K562 (cell line): ENCODE measurements at regions not wholly inside any gene's neighbourhood (a gene's known extent, or its start where the extent isn't known, plus 50 kb on each side); places are given as distances from the start of the nearest gene placed in this dataset.

Experiments used
- ATAC-seq: fragments of 200-7000 bp; cut with Tn5 transposase; 3 replicates; pipeline ENCODE4 v1.9.1; 2020; ENCODE audit warnings: moderate library complexity
- BruUV-seq: library from RNA; stranded (reverse); fragments of 400-500 nt; replicated peaks from 2 replicates; lab custom pipeline; 2021; lab: Mats Ljungman, UMichigan
- CTCF ChIA-PET: fragments of 300-600 bp; formaldehyde crosslinking; extraction: SDS; loops from one replicate; lab custom pipeline; 2021; ENCODE audit warnings: low intra/inter-chr PET ratio; lab: Yijun Ruan, JAX
- POLR2A ChIA-PET: fragments of 300-600, 350-650 bp; sonication (Branson Sonifier 250); formaldehyde crosslinking; extraction: SDS; loops from one replicate; lab custom pipeline; 2021; ENCODE audit warnings: antibody characterized with exemption, inconsistent platforms; lab: Yijun Ruan, JAX
- DNase-seq, 4 experiments: peaks; one replicate each; pipeline versions ENCODE4 v3.0.0 to v3.0.0-alpha.2; 2011 to 2018; ENCODE audit warnings: low spot score in 3 of 4, mixed read lengths in 3 of 4; ENCODE audit errors: extremely low read depth in 1 of 4
- FAIRE-seq: peaks from 2 replicates; lab custom pipeline; 2011; peaks lifted over from hg19 to GRCh38; lab: Jason Lieb, UNC
- H2AFZ ChIP-seq: 2 replicates; pipeline ENCODE4 v1.6.0; 2011; ENCODE audit warnings: low read depth, low read length, control low read depth, inconsistent platforms
- H3K27ac ChIP-seq: fragments of 200-600 bp; 3 replicates; pipeline ENCODE4 v1.8.0; 2011; ENCODE audit warnings: low read depth, mild to moderate bottlenecking, control low read depth, inconsistent platforms, low read length, moderate library complexity, mixed read lengths; ENCODE audit errors: extremely low read depth
- H3K27me3 ChIP-seq, 2 experiments: fragments of 300-600 bp in 1 of 2; 2 replicates in 1 of 2; 3 replicates in 1 of 2; pipeline versions ENCODE4 v1.6.0 to v1.8.0; 2011; ENCODE audit warnings: inconsistent platforms in 2 of 2, low read length in 2 of 2, mild to moderate bottlenecking in 1 of 2, mixed read lengths in 1 of 2, moderate library complexity in 1 of 2; ENCODE audit not compliant: control insufficient read depth in 2 of 2, insufficient read depth in 2 of 2
- H3K36me3 ChIP-seq: fragments of 300-600 bp; 3 replicates; pipeline ENCODE4 v1.8.0; 2011; ENCODE audit warnings: mild to moderate bottlenecking, low read length, inconsistent platforms; ENCODE audit not compliant: control insufficient read depth, insufficient read depth
- H3K4me1 ChIP-seq, 2 experiments: fragments of 200-600 bp in 1 of 2; replicated peaks in 1 of 2; 2 replicates in 1 of 2; 3 replicates in 1 of 2; pipeline versions ENCODE4 v1.5.1 to v1.8.0; 2011; ENCODE audit warnings: inconsistent platforms in 2 of 2, low read length in 2 of 2, mild to moderate bottlenecking in 1 of 2, mixed read lengths in 1 of 2, moderate library complexity in 1 of 2; ENCODE audit not compliant: control insufficient read depth in 2 of 2, insufficient read depth in 2 of 2
- H3K4me2 ChIP-seq: 2 replicates; pipeline ENCODE4 v1.6.1; 2011; ENCODE audit warnings: low read length, control low read depth, inconsistent platforms, mixed read lengths; ENCODE audit not compliant: insufficient read depth
- H3K4me3 ChIP-seq: fragments of 200-600 bp; sonication (generic), shearing (Covaris generic); 2 replicates; pipeline ENCODE4 v1.5.1; 2016; ENCODE audit warnings: control low read depth, inconsistent platforms
- H3K79me2 ChIP-seq: fragments of 200-600 bp; 3 replicates; pipeline ENCODE4 v1.8.0; 2011; ENCODE audit warnings: low read length, inconsistent platforms; ENCODE audit not compliant: control insufficient read depth, insufficient read depth
- H3K9ac ChIP-seq, 2 experiments: 2 replicates each; pipeline versions ENCODE4 v1.6.0 to v1.6.1; 2011; ENCODE audit warnings: low read depth in 2 of 2, low read length in 2 of 2, control low read depth in 1 of 2, inconsistent platforms in 1 of 2, mild to moderate bottlenecking in 1 of 2, mixed read lengths in 1 of 2; ENCODE audit not compliant: insufficient read depth in 1 of 2
- H3K9me1 ChIP-seq: one replicate; pipeline ENCODE4 v1.6.0; 2011; ENCODE audit warnings: inconsistent platforms, mild to moderate bottlenecking, low read length, moderate library complexity; ENCODE audit not compliant: control insufficient read depth, insufficient read depth
- H3K9me3 ChIP-seq: replicated peaks from 2 replicates; pipeline ENCODE4 v1.5.1; 2011; ENCODE audit warnings: low read depth, low read length, inconsistent platforms; ENCODE audit not compliant: control insufficient read depth, insufficient read depth
- H4K20me1 ChIP-seq: replicated peaks from 2 replicates; pipeline ENCODE4 v1.6.1; 2011; ENCODE audit warnings: low read length, inconsistent platforms, mixed read lengths; ENCODE audit not compliant: control insufficient read depth, insufficient read depth
- BDP1 ChIP-seq: IDR thresholded peaks from 3 replicates; pipeline ENCODE4 v1.6.1; 2011; ENCODE audit not compliant: insufficient read length, insufficient read depth
- BRD4 ChIP-seq: fragments of 200-600 bp; sonication (generic); IDR thresholded peaks from 2 replicates; pipeline ENCODE4 v1.6.1; 2017; ENCODE audit warnings: inconsistent platforms
- SPI1 ChIP-seq: IDR thresholded peaks from 2 replicates; pipeline ENCODE4 v1.6.1; 2011; ENCODE audit warnings: low read depth, low read length, control low read depth, borderline replicate concordance
- ZFX ChIP-seq: sonication (generic); formaldehyde crosslinking; IDR thresholded peaks from 2 replicates; pipeline ENCODE4 v1.8.0; 2022; ENCODE audit warnings: mild to moderate bottlenecking, missing genetic modification reagents, moderate library complexity
- ZNF316 ChIP-seq: fragments of 450-650 bp; IDR thresholded peaks from 2 replicates; pipeline ENCODE4 v1.6.1; 2016
- ZNF79 ChIP-seq: fragments of 250-450 bp; sonication (Bioruptor Pico); IDR thresholded peaks from 2 replicates; pipeline ENCODE4 v1.4.0; 2020; ENCODE audit warnings: low read depth, mild to moderate bottlenecking, moderate library complexity
- WGBS: fragments of 100-300 bp; shearing (Covaris generic); methylation state at CpG from one replicate; pipeline ENCODE4 v1.1.6; 2016; ENCODE audit warnings: low coverage, mixed read lengths; ENCODE audit not compliant: insufficient coverage; ENCODE audit errors: missing lambda C conversion rate; 5-methylcytosine and 5-hydroxymethylcytosine counted together
- in situ Hi-C: fragments of 300-500 bp; cut with MboI; formaldehyde crosslinking; loops from 4 replicates; pipeline ENCODE4 v1.15.0; 2018; ENCODE audit warnings: inconsistent platforms, mixed read lengths
- intact Hi-C: fragments of 100-400 bp; cut with micrococcal nuclease; formaldehyde crosslinking; loops from 2 replicates; pipeline ENCODE4 v1.14.2; 2022
- TF ChIP-seq, protein P1 (sequence below): fragments of 250-450 bp; sonication (Bioruptor Pico); IDR thresholded peaks from 2 replicates; pipeline ENCODE4 v1.5.0; 2020; ENCODE audit warnings: mild to moderate bottlenecking
- TF ChIP-seq, protein P2 (sequence below): sonication (generic); formaldehyde crosslinking; IDR thresholded peaks from 2 replicates; pipeline ENCODE4 v1.8.1; 2023; ENCODE audit warnings: mild to moderate bottlenecking, missing genetic modification reagents
- TF ChIP-seq, protein P3 (sequence below), 2 experiments: fragments of 250-450 bp in 1 of 2; fragments of 450-650 bp in 1 of 2; sonication (Bioruptor Pico) in 1 of 2; IDR thresholded peaks; 2 replicates each; pipeline versions ENCODE4 v1.6.1 to v1.8.0; 2016 to 2021; ENCODE audit warnings: mild to moderate bottlenecking in 2 of 2, moderate library complexity in 2 of 2, missing compliant biosample characterization in 1 of 2, missing genetic modification characterization in 1 of 2

DNA sequence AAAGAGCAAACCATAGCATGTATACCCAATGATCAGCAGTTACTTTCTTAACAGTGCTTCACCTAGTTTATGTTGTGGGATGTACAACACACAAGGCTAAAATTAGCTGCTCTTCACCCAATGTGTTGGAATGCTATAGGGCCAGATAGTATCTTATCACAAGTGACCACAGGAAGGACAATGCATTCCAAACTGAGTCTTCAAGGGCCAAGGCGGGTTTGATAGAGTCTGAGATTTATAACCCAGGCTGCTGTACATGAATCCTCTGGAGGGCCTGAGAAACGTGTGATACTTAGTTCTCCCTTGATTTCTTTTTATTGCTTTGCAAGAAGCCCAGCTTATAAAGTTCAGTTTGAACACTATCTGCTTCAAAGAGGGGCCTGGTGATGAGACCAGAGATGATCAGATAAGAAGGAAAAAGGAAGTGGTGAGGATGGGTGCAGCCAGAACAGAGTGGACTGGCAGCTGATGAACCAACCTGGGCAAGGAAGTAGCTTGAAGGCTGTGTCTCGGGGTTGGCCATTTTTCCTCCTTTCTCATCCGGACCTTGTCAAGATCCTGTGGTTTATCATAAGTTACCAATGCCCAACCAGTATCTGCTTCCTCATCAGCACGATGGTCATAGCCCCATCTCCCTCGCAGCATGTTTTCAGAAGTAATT lies 62.2 kb upstream of the BMP2 start:
- no peak for FAIRE-seq
- Histone ChIP-seq H2AFZ (no peak overlapping the region), H3K36me3 (no peaks in the 10 kb centered on the region), H3K4me3 (no peak overlapping the region), H3K79me2 (no peaks in the 10 kb centered on the region), H3K9me3 (no peaks in the 10 kb centered on the region), H3K9me1 (no peaks in the 10 kb centered on the region), H3K4me1 (no peaks in the 10 kb centered on the region), H3K9ac (no peak overlapping the region), H4K20me1 (no peaks in the 10 kb centered on the region), H3K4me2 (no peak overlapping the region), H3K27me3 (no peaks in the 10 kb centered on the region), H3K27ac (no peak overlapping the region)
- no peak for ATAC-seq
- no peak for TF ChIP-seq BDP1
- TF ChIP-seq ZNF79 = no peak
- TF ChIP-seq ZFX (CRISPR knock-in tag) = no peak
- no peak for TF ChIP-seq SPI1
- TF ChIP-seq, protein P1, sequence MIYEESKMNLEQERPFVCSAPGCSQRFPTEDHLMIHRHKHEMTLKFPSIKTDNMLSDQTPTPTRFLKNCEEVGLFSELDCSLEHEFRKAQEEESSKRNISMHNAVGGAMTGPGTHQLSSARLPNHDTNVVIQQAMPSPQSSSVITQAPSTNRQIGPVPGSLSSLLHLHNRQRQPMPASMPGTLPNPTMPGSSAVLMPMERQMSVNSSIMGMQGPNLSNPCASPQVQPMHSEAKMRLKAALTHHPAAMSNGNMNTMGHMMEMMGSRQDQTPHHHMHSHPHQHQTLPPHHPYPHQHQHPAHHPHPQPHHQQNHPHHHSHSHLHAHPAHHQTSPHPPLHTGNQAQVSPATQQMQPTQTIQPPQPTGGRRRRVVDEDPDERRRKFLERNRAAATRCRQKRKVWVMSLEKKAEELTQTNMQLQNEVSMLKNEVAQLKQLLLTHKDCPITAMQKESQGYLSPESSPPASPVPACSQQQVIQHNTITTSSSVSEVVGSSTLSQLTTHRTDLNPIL (CRISPR knock-in tag) = no peak
- no peak for TF ChIP-seq ZNF316
- no peak for TF ChIP-seq BRD4
- TF ChIP-seq, protein P2, sequence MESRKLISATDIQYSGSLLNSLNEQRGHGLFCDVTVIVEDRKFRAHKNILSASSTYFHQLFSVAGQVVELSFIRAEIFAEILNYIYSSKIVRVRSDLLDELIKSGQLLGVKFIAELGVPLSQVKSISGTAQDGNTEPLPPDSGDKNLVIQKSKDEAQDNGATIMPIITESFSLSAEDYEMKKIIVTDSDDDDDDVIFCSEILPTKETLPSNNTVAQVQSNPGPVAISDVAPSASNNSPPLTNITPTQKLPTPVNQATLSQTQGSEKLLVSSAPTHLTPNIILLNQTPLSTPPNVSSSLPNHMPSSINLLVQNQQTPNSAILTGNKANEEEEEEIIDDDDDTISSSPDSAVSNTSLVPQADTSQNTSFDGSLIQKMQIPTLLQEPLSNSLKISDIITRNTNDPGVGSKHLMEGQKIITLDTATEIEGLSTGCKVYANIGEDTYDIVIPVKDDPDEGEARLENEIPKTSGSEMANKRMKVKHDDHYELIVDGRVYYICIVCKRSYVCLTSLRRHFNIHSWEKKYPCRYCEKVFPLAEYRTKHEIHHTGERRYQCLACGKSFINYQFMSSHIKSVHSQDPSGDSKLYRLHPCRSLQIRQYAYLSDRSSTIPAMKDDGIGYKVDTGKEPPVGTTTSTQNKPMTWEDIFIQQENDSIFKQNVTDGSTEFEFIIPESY (CRISPR knock-in tag) = no peak
- TF ChIP-seq, protein P3, sequence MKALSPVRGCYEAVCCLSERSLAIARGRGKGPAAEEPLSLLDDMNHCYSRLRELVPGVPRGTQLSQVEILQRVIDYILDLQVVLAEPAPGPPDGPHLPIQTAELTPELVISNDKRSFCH (CRISPR knock-in tag; IDR thresholded peaks at IDR 0.05) = no peak
- TF ChIP-seq, protein P3 (tag; IDR thresholded peaks at IDR 0.05) = no peak
- ChIA-PET POLR2A (interaction anchor here (0.6 kb wide), 1 partner anchor 241 kb away, joined by 3 read pairs; no protein-coding TSS in a partner anchor), CTCF (no interaction called here)
- no peak for DNase-seq
- in situ Hi-C loops = no loop called here
- intact Hi-C loops = no loop called here
- 2% methylated on average over 6 of the region's 6 CpGs for WGBS
- no TSS peak for BruUV-seq
